Mammary epithelial cell (primary cell): ENCODE measurements at regions not wholly inside any gene's neighbourhood (a gene's known extent, or its start where the extent isn't known, plus 50 kb on each side); places are given as distances from the start of the nearest gene placed in this dataset.

Experiments used
- EZH2 ChIP-seq: IDR thresholded peaks from 2 replicates; pipeline ENCODE4 v1.6.1; 2012; ENCODE audit warnings: low read length, inconsistent platforms, borderline replicate concordance
- TF ChIP-seq, protein P1 (sequence below), 2 donors: IDR thresholded peaks in 1 of 2; conservative IDR thresholded peaks in 1 of 2; 2 replicates each; pipeline ENCODE4 v1.5.1; 2011 to 2012; ENCODE audit warnings: inconsistent platforms in 2 of 2, low read length in 2 of 2, mild to moderate bottlenecking in 2 of 2, control low read depth in 1 of 2, low read depth in 1 of 2; ENCODE audit not compliant: insufficient read depth in 1 of 2; ENCODE audit errors: extremely low read depth in 1 of 2

- TF ChIP-seq, protein P1, sequence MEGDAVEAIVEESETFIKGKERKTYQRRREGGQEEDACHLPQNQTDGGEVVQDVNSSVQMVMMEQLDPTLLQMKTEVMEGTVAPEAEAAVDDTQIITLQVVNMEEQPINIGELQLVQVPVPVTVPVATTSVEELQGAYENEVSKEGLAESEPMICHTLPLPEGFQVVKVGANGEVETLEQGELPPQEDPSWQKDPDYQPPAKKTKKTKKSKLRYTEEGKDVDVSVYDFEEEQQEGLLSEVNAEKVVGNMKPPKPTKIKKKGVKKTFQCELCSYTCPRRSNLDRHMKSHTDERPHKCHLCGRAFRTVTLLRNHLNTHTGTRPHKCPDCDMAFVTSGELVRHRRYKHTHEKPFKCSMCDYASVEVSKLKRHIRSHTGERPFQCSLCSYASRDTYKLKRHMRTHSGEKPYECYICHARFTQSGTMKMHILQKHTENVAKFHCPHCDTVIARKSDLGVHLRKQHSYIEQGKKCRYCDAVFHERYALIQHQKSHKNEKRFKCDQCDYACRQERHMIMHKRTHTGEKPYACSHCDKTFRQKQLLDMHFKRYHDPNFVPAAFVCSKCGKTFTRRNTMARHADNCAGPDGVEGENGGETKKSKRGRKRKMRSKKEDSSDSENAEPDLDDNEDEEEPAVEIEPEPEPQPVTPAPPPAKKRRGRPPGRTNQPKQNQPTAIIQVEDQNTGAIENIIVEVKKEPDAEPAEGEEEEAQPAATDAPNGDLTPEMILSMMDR (conservative IDR thresholded peaks at IDR 0.05 in 1 of 2, IDR thresholded peaks at IDR 0.05 in 1 of 2; ENCODE audit: extremely low read depth in 1 of 2, insufficient read depth in 1 of 2, low read depth in 1 of 2, low read length in 2 of 2): no peak
- TF ChIP-seq EZH2: no peak
These were observed 59.0 kb upstream of the AFDN start for GRCh38 chr6:167767715-167768107.
